Activated CD4-positive, CD25-positive, alpha-beta regulatory T cell (primary cell): ENCODE measurements at regions not wholly inside any gene's neighbourhood (a gene's known extent, or its start where the extent isn't known, plus 50 kb on each side); places are given as distances from the start of the nearest gene placed in this dataset.

Source experiments
- DNase-seq, 4 experiments: peaks; one replicate each; lab custom pipeline; 2025; lab: John Stamatoyannopoulos, UW

GRCh38 chr5:62112689-62113228 lies 193.2 kb upstream of the KIF2A start:
- DNase-seq, result no peak

- DNase-seq, result no peak
These were observed 191.0 kb upstream of the KIF2A start for GRCh38 chr5:62115014-62115413.

- no peak for DNase-seq
These were observed 181.7 kb upstream of the KIF2A start for GRCh38 chr5:62124266-62124665.

- DNase-seq, result no peak
These were observed 179.9 kb upstream of the KIF2A start for GRCh38 chr5:62126090-62126489.

GRCh38 chr5:62127098-62127736 lies 178.8 kb upstream of the KIF2A start:
- no peak for DNase-seq

GRCh38 chr5:62130107-62130506 lies 175.9 kb upstream of the KIF2A start:
- no peak for DNase-seq

GRCh38 chr5:62132276-62132675 lies 173.7 kb upstream of the KIF2A start:
- no peak for DNase-seq

- DNase-seq, result no peak
These were observed 172.6 kb upstream of the KIF2A start for GRCh38 chr5:62133426-62133825.

GRCh38 chr5:62134811-62135210 lies 171.2 kb upstream of the KIF2A start:
- no peak for DNase-seq

GRCh38 chr5:62137628-62138027 lies 168.4 kb upstream of the KIF2A start:
- DNase-seq, result no peak

- no peak for DNase-seq
These were observed 167.4 kb upstream of the KIF2A start for GRCh38 chr5:62138607-62139006.

- no peak for DNase-seq
These were observed 166.3 kb upstream of the KIF2A start for GRCh38 chr5:62139741-62140140.

GRCh38 chr5:62142351-62142750 lies 163.7 kb upstream of the KIF2A start:
- DNase-seq, result no peak

- DNase-seq, result no peak
These were observed 162.5 kb upstream of the KIF2A start for GRCh38 chr5:62143268-62144229.

- no peak for DNase-seq
These were observed 161.5 kb upstream of the KIF2A start for GRCh38 chr5:62144401-62145022.

GRCh38 chr5:62149879-62150278 lies 156.1 kb upstream of the KIF2A start:
- DNase-seq, result no peak

- DNase-seq, result no peak
These were observed 153.5 kb upstream of the KIF2A start for GRCh38 chr5:62152394-62153087.

GRCh38 chr5:62154758-62155157 lies 151.2 kb upstream of the KIF2A start:
- no peak for DNase-seq

- no peak for DNase-seq
These were observed 150.0 kb upstream of the KIF2A start for GRCh38 chr5:62155988-62156387.

- no peak for DNase-seq
These were observed 138.4 kb upstream of the KIF2A start for GRCh38 chr5:62167561-62168057.

GRCh38 chr5:62168506-62169281 lies 137.3 kb upstream of the KIF2A start:
- DNase-seq, result no peak
